SK-N-SH (cell line): ENCODE measurements at regions not wholly inside any gene's neighbourhood (a gene's known extent, or its start where the extent isn't known, plus 50 kb on each side); places are given as distances from the start of the nearest gene placed in this dataset.

Experiments used
- CTCF ChIA-PET: fragments of 300-600, 350-600 bp; formaldehyde crosslinking; extraction: SDS; loops from one replicate; lab custom pipeline; 2021; lab: Yijun Ruan, JAX
- POLR2A ChIA-PET: fragments of 350-600 bp; sonication (Branson Sonifier 250); formaldehyde crosslinking; extraction: SDS; loops from one replicate; lab custom pipeline; 2020; ENCODE audit warnings: antibody characterized with exemption, inconsistent platforms; lab: Yijun Ruan, JAX
- DNase-seq: peaks from one replicate; pipeline ENCODE4 v3.0.0; 2012
- H2AFZ ChIP-seq: fragments of 200-600 bp; sonication (generic); 2 replicates; pipeline ENCODE4 v1.8.1; 2016; ENCODE audit warnings: antibody characterized with exemption, mild to moderate bottlenecking, low read depth
- H3F3A ChIP-seq: fragments of 200-600 bp; sonication (generic); replicated peaks from 2 replicates; pipeline ENCODE3; 2016; ENCODE audit warnings: antibody characterized with exemption, mild to moderate bottlenecking; ENCODE audit not compliant: insufficient read depth
- H3K27ac ChIP-seq, 2 experiments: fragments of 200-500 bp in 1 of 2; fragments of 200-600 bp in 1 of 2; sonication (Bioruptor generic) in 1 of 2; sonication (generic), shearing (Covaris generic) in 1 of 2; 2 replicates each; pipeline versions ENCODE4 v1.5.1 to v1.6.1; 2014 to 2016; ENCODE audit warnings: low read depth in 2 of 2, inconsistent platforms in 1 of 2, low read length in 1 of 2, mild to moderate bottlenecking in 1 of 2, mixed read lengths in 1 of 2
- H3K27me3 ChIP-seq: fragments of 200-600 bp; sonication (generic), shearing (Covaris generic); 2 replicates; pipeline ENCODE4 v1.6.1; 2016; ENCODE audit warnings: mixed run types; ENCODE audit not compliant: insufficient read depth
- H3K36me3 ChIP-seq, 2 experiments: fragments of 200-500 bp in 1 of 2; fragments of 200-600 bp in 1 of 2; sonication (Bioruptor generic) in 1 of 2; sonication (generic) in 1 of 2; replicated peaks in 1 of 2; 2 replicates each; pipeline versions ENCODE3 to v1.5.1; 2014 to 2016; ENCODE audit warnings: low read length in 1 of 2, mild to moderate bottlenecking in 1 of 2; ENCODE audit not compliant: insufficient read depth in 2 of 2, control insufficient read depth in 1 of 2
- H3K4me1 ChIP-seq, 2 experiments: fragments of 200-500 bp in 1 of 2; fragments of 200-600 bp in 1 of 2; sonication (Bioruptor generic) in 1 of 2; sonication (generic), shearing (Covaris generic) in 1 of 2; 2 replicates each; pipeline versions ENCODE4 v1.5.1 to v1.6.1; 2014 to 2016; ENCODE audit warnings: low read depth in 1 of 2, low read length in 1 of 2, mixed run types in 1 of 2; ENCODE audit not compliant: insufficient read depth in 2 of 2, control insufficient read depth in 1 of 2
- H3K4me2 ChIP-seq: fragments of 200-600 bp; sonication (generic), shearing (Covaris generic); 2 replicates; pipeline ENCODE4 v1.6.1; 2017; ENCODE audit warnings: mixed run types
- H3K4me3 ChIP-seq, 2 experiments: fragments of 200-500 bp in 1 of 2; fragments of 200-600 bp in 1 of 2; sonication (Bioruptor generic) in 1 of 2; sonication (generic), shearing (Covaris generic) in 1 of 2; 2 replicates each; pipeline versions ENCODE4 v1.5.1 to v1.8.1; 2014 to 2016; ENCODE audit warnings: low read depth in 2 of 2, inconsistent platforms in 1 of 2, low read length in 1 of 2, mild to moderate bottlenecking in 1 of 2, mixed read lengths in 1 of 2, moderate library complexity in 1 of 2
- H3K79me2 ChIP-seq: fragments of 200-600 bp; sonication (generic); 2 replicates; pipeline ENCODE4 v1.8.1; 2017; ENCODE audit warnings: mild to moderate bottlenecking; ENCODE audit not compliant: insufficient read depth
- H3K9ac ChIP-seq: fragments of 200-600 bp; sonication (generic); 2 replicates; pipeline ENCODE4 v1.6.1; 2017; ENCODE audit warnings: mixed run types
- H3K9me2 ChIP-seq: fragments of 200-600 bp; sonication (generic); 2 replicates; pipeline ENCODE4 v1.6.1; 2017; ENCODE audit warnings: mixed run types
- H3K9me3 ChIP-seq: fragments of 200-600 bp; sonication (generic); 2 replicates; pipeline ENCODE4 v1.6.1; 2017; ENCODE audit warnings: mixed run types, mild to moderate bottlenecking, moderate library complexity
- H4K20me1 ChIP-seq: fragments of 200-600 bp; sonication (generic); 2 replicates; pipeline ENCODE4 v1.6.1; 2017; ENCODE audit warnings: mild to moderate bottlenecking, mixed run types; ENCODE audit not compliant: insufficient read depth
- ELF1 ChIP-seq: IDR thresholded peaks from 2 replicates; pipeline ENCODE4 v1.4.0; 2012
- EP300 ChIP-seq, 2 experiments: IDR thresholded peaks; 2 replicates each; pipeline versions ENCODE4 v1.4.0 to v1.6.1; 2012; ENCODE audit warnings: borderline replicate concordance in 1 of 2, low read depth in 1 of 2, low read length in 1 of 2
- FOSL2 ChIP-seq: IDR thresholded peaks from 2 replicates; pipeline ENCODE4 v1.4.0; 2012; ENCODE audit warnings: low read depth, mild to moderate bottlenecking, moderate library complexity, borderline replicate concordance
- FOXM1 ChIP-seq: IDR thresholded peaks from 2 replicates; pipeline ENCODE4 v1.4.0; 2012; ENCODE audit warnings: low read depth, mild to moderate bottlenecking
- GABPA ChIP-seq: IDR thresholded peaks from 2 replicates; pipeline ENCODE4 v1.4.0; 2012; ENCODE audit warnings: low read depth, mild to moderate bottlenecking
- GATA2 ChIP-seq: sonication (generic); formaldehyde crosslinking; IDR thresholded peaks from 2 replicates; pipeline ENCODE4 v1.5.0; 2020; ENCODE audit warnings: mild to moderate bottlenecking, missing genetic modification reagents
- MEF2A ChIP-seq: IDR thresholded peaks from 2 replicates; pipeline ENCODE4 v1.4.0; 2012; ENCODE audit warnings: low read depth, borderline replicate concordance
- NFIC ChIP-seq: IDR thresholded peaks from 2 replicates; pipeline ENCODE4 v1.4.0; 2012; ENCODE audit warnings: borderline replicate concordance
- POLR2AphosphoS5 ChIP-seq: IDR thresholded peaks from 2 replicates; pipeline ENCODE4 v1.6.1; 2012; ENCODE audit warnings: low read depth, low read length
- RAD21 ChIP-seq: IDR thresholded peaks from 2 replicates; pipeline ENCODE4 v1.6.1; 2012; ENCODE audit warnings: mild to moderate bottlenecking, low read length
- RCOR1 ChIP-seq: fragments of 150-350 bp; IDR thresholded peaks from 2 replicates; pipeline ENCODE4 v1.6.1; 2017; ENCODE audit warnings: antibody characterized with exemption, low read length
- SIN3A ChIP-seq: IDR thresholded peaks from 2 replicates; pipeline ENCODE4 v1.6.1; 2012; ENCODE audit warnings: low read depth, mild to moderate bottlenecking, low read length, moderate library complexity, borderline replicate concordance
- TCF12 ChIP-seq: IDR thresholded peaks from 2 replicates; pipeline ENCODE4 v1.4.0; 2012
- TEAD4 ChIP-seq: IDR thresholded peaks from 2 replicates; pipeline ENCODE4 v1.4.0; 2012; ENCODE audit warnings: mild to moderate bottlenecking, borderline replicate concordance; ENCODE audit not compliant: insufficient read depth
- YY1 ChIP-seq: IDR thresholded peaks from 2 replicates; pipeline ENCODE4 v1.4.0; 2012; ENCODE audit warnings: low read depth, mild to moderate bottlenecking
- WGBS: methylation state at CpG from one replicate; pipeline ENCODE4 v1.1.6; 2017; ENCODE audit warnings: low lambda C conversion rate; 5-methylcytosine and 5-hydroxymethylcytosine counted together
- TF ChIP-seq, protein P1 (sequence below): IDR thresholded peaks from 2 replicates; pipeline ENCODE4; 2012
- TF ChIP-seq, protein P2 (sequence below): fragments of 200-600 bp; sonication (generic); IDR thresholded peaks from 2 replicates; pipeline ENCODE4 v1.6.1; 2017; ENCODE audit warnings: antibody characterized with exemption, mild to moderate bottlenecking, moderate library complexity
- TF ChIP-seq, protein P3 (sequence below): IDR thresholded peaks from 2 replicates; pipeline ENCODE4 v1.6.1; 2012; ENCODE audit warnings: mild to moderate bottlenecking, low read depth, low read length, moderate library complexity

DNA sequence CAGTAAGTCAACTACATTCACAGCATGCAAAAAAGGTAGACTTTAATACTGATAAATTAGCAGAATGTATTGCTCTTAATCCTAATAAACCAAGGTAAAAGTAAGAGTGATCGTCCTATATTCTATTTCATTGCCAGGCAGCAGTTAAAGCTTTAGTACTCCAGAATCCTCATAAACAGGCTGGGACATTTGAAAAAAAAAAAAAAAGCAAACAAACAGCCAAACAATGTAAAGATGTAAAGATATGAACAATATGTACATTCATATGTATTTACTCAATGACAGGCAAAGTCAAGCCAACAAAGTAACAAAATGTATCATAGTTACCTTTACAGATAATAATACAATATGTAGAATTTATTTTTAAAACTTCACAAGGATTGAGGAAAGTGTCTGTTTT, 383.6 kb downstream of the COL11A1 start:
- H3K27ac ChIP-seq = no peak overlapping the region
- no peak overlapping the region for H3K4me2 ChIP-seq
- TF ChIP-seq, protein P1, sequence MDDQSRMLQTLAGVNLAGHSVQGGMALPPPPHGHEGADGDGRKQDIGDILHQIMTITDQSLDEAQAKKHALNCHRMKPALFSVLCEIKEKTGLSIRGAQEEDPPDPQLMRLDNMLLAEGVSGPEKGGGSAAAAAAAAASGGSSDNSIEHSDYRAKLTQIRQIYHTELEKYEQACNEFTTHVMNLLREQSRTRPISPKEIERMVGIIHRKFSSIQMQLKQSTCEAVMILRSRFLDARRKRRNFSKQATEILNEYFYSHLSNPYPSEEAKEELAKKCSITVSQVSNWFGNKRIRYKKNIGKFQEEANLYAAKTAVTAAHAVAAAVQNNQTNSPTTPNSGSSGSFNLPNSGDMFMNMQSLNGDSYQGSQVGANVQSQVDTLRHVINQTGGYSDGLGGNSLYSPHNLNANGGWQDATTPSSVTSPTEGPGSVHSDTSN = no peak
- no peak for TF ChIP-seq EP300 (IDR thresholded peaks at IDR 0.05; ENCODE audit: borderline replicate concordance in 1 of 2, low read depth in 1 of 2, low read length in 1 of 2)
- no peak for TF ChIP-seq GABPA
- TF ChIP-seq YY1 = no peak
- TF ChIP-seq, protein P2, sequence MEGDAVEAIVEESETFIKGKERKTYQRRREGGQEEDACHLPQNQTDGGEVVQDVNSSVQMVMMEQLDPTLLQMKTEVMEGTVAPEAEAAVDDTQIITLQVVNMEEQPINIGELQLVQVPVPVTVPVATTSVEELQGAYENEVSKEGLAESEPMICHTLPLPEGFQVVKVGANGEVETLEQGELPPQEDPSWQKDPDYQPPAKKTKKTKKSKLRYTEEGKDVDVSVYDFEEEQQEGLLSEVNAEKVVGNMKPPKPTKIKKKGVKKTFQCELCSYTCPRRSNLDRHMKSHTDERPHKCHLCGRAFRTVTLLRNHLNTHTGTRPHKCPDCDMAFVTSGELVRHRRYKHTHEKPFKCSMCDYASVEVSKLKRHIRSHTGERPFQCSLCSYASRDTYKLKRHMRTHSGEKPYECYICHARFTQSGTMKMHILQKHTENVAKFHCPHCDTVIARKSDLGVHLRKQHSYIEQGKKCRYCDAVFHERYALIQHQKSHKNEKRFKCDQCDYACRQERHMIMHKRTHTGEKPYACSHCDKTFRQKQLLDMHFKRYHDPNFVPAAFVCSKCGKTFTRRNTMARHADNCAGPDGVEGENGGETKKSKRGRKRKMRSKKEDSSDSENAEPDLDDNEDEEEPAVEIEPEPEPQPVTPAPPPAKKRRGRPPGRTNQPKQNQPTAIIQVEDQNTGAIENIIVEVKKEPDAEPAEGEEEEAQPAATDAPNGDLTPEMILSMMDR = no peak
- no peak for TF ChIP-seq RAD21
- TF ChIP-seq, protein P3, sequence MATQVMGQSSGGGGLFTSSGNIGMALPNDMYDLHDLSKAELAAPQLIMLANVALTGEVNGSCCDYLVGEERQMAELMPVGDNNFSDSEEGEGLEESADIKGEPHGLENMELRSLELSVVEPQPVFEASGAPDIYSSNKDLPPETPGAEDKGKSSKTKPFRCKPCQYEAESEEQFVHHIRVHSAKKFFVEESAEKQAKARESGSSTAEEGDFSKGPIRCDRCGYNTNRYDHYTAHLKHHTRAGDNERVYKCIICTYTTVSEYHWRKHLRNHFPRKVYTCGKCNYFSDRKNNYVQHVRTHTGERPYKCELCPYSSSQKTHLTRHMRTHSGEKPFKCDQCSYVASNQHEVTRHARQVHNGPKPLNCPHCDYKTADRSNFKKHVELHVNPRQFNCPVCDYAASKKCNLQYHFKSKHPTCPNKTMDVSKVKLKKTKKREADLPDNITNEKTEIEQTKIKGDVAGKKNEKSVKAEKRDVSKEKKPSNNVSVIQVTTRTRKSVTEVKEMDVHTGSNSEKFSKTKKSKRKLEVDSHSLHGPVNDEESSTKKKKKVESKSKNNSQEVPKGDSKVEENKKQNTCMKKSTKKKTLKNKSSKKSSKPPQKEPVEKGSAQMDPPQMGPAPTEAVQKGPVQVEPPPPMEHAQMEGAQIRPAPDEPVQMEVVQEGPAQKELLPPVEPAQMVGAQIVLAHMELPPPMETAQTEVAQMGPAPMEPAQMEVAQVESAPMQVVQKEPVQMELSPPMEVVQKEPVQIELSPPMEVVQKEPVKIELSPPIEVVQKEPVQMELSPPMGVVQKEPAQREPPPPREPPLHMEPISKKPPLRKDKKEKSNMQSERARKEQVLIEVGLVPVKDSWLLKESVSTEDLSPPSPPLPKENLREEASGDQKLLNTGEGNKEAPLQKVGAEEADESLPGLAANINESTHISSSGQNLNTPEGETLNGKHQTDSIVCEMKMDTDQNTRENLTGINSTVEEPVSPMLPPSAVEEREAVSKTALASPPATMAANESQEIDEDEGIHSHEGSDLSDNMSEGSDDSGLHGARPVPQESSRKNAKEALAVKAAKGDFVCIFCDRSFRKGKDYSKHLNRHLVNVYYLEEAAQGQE = no peak
- TF ChIP-seq RCOR1 = no peak
- TF ChIP-seq SIN3A = no peak
- TF ChIP-seq FOSL2 = no peak
- H3K36me3 ChIP-seq = no peaks in the 10 kb centered on the region
- no peak overlapping the region for H3K4me3 ChIP-seq
- no peaks in the 10 kb centered on the region for H3K27me3 ChIP-seq
- H3K9me2 ChIP-seq = no peaks in the 10 kb centered on the region; the same call in 1 of the 2 replicates
- no peak for DNase-seq
- H2AFZ ChIP-seq = no peak overlapping the region
- ChIA-PET POLR2A (no interaction called here), CTCF (no interaction called here)
- no peaks in the 10 kb centered on the region for H3K79me2 ChIP-seq
- 61% methylated on average over 1 of the region's 1 CpG for WGBS
- no peaks in the 10 kb centered on the region for H3K4me1 ChIP-seq
- H3K9me3 ChIP-seq = no peaks in the 10 kb centered on the region
- H3F3A ChIP-seq = no peaks in the 10 kb centered on the region
- no peaks in the 10 kb centered on the region for H4K20me1 ChIP-seq
- no peak overlapping the region for H3K9ac ChIP-seq

DNA sequence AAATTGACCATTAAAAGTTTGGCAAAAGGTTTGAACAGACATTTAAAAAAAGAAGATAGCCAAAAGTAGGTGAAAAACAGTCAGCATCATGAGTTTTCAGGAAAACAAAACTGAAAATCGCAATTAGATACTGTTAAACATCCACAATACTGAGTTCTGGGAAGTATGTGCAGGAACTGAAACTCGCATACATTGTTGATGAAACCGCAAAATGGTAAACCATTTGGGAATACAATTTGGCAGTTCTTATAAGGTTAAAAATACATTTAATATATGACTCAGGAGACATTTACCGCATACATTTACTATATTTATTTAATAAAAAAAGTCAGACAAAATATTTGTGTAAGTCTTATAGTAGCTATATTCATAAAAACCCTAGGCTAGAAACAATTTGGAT, 393.2 kb downstream of the COL11A1 start:
- H3K4me2 ChIP-seq = no peak overlapping the region
- H3K27ac ChIP-seq = no peak overlapping the region
- 90% methylated on average over 4 of the region's 4 CpGs for WGBS
- H3K36me3 ChIP-seq = no peaks in the 10 kb centered on the region
- no peak overlapping the region for H2AFZ ChIP-seq
- DNase-seq = no peak
- no peak overlapping the region for H3K9ac ChIP-seq
- no peaks in the 10 kb centered on the region for H3K9me3 ChIP-seq
- H3F3A ChIP-seq = no peaks in the 10 kb centered on the region
- no peak overlapping the region for H3K4me3 ChIP-seq
- ChIA-PET CTCF (interaction anchor here (1.3 kb wide), 1 partner anchor 23 kb away, joined by 4 read pairs; no protein-coding TSS in a partner anchor), POLR2A (no interaction called here)
- TF ChIP-seq SIN3A (no peak), EP300 (IDR thresholded peaks at IDR 0.05; ENCODE audit: borderline replicate concordance in 1 of 2, low read depth in 1 of 2, low read length in 1 of 2) (no peak), FOSL2 (no peak), ELF1 (no peak), NFIC (no peak), POLR2AphosphoS5 (no peak), RAD21 (no peak), FOXM1 (no peak), GABPA (no peak), GATA2 (CRISPR knock-in tag) (no peak), TCF12 (no peak), TEAD4 (no peak), MEF2A (no peak)
- TF ChIP-seq, protein P2 = no peak
- TF ChIP-seq, protein P1 = no peak
- H3K9me2 ChIP-seq = no peaks in the 10 kb centered on the region; the same call in 1 of the 2 replicates
- H4K20me1 ChIP-seq = no peaks in the 10 kb centered on the region
- no peaks in the 10 kb centered on the region; a peak in 1 of 4 replicates for H3K4me1 ChIP-seq
- H3K79me2 ChIP-seq = no peaks in the 10 kb centered on the region
- no peaks in the 10 kb centered on the region for H3K27me3 ChIP-seq
